GM18868 (cell line): ENCODE measurements at regions not wholly inside any gene's neighbourhood (a gene's known extent, or its start where the extent isn't known, plus 50 kb on each side); places are given as distances from the start of the nearest gene placed in this dataset.

Experiments used
- ATAC-seq: cut with Tn5 transposase; IDR thresholded peaks from one replicate; pipeline ENCODE4 v1.9.1; 2021; ENCODE audit warnings: mild to moderate bottlenecking, moderate library complexity; ENCODE audit not compliant: unreplicated experiment

DNA sequence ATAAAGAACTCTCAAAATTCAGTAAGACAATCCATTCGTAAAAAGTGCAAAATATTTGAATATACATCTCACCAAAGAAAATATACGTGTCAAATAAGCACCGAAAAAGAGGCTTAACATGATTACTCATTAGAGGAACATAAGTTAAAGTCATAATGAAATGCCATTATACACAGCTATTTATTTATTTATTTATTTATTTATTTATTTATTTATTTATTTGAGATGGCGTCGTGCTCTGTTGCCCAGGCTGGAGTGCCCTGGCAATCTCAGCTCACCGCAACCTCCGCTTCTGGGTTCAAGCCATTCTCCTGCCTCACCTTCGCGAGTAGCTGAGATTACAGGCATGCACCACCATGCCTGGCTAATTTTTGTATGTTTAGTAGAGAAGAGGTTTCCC is 203.6 kb upstream of the UBASH3B start:
- no peak for ATAC-seq

DNA sequence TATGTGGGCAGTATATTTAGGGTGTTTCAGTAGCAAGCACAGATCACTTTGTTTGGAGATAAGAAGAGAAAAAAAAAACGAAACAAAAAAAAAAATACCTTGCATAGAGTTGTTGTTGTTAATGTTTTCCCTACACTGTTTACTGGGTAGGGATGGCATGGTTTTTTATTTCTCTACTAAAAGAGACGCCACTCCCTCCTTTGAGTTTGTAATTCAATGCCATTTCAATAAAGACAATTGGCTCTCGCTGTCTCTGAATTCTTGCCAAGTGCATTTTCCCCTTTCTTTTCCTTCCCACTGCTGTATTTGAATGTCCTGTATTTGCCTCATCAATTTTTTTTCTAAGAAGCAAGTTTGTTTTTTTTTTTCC is 213.9 kb upstream of the UBASH3B start:
- no peak for ATAC-seq

DNA sequence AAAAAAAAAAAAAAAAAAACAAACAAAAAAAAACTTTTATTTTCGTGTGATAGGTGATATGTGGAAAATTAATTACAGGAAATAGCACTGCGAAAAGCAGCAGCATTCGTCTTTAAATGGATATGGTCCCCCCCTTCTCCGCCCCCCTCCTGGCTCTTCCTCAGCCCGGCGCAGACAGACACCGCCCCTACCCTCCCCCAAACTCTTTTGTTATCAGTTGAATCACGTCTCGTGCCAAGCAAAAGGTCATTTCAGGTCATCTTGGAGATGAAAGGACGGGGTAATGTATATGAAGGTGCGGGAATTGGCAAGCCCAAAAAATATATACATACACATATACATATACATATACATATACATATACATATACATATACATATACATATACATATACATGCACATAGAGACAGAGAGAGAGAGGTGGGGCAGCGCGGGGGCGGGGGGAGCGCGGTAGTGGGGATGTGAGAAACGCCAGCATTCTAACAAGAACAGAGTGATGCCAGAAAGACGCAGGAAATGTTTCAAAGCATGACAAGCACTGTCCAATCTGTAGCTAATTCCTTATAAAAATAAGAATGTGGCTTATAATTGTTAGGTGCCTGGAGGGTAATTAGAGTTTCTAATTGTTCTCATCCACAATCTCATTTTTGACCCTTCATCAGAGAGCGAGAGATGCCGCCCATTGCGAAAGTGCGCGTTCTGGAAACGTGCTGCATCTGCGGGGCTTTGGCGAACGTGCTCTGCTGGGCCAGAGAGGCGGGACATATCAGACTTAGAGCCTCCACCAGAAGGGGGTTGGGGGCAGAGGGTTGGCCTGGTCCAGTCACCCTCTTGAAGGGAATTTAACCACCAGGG is 214.5 kb upstream of the UBASH3B start:
- ATAC-seq: no peak

DNA sequence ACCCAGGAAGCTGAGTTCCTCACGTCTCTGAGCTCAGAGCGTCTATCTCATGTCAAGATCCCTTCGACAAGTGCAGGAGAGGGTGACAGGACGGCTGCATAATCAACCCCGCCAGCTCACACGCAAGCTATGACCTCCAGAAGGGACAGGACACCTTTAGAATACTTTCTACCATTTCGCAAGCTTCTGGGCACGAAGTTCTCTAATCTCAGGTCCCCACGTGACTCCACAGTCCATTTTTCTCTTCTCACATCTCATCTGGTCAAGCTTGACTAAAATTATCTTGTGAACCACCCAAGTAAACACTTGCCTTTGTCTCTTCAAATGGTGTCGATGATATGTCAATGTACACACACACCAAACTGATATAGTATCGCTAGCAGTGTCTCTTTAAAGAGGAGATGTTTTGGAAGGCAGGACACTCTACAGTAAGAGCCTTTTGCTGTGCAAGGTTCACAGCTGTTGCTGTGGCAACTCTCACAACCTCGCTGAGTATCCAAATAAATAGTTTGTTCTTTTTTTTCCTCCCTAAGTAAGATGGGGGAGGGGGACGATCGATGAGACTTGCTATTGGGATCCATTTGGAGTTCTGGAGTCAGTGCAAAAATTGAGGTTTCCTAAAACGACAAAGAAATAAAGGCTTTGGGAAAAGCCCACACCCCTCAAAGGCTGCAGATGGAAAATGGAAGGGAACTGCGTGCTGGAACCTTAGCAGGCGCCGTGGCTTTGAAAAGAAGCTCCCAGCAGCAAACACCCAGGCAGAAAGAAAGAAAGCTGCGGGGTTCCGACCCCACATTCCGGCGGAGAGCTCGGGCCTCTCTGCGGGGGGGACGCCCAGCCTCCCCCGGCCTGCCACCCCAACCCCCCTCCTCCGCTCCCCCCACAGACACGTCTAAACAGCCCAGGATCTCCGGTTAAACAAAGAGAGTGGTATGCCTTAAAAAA is 215.4 kb upstream of the UBASH3B start:
- no peak for ATAC-seq

DNA sequence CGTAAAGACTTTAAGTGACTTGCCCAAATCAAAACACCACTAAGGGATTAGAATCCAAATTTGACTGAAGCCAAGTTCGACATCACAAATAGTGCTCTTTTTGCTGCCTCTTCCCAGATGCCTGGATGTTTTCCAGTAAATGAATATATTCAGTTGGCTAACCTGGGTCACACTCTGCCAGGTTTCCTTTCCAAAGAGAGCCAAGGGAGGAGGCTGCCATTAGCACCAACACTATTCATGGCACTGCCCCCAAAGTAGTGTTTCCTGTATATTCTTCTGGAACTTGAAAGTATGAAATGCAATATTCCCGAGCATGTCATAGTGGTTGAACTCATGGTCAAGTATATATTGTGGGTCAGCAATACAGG is 219.3 kb upstream of the UBASH3B start:
- ATAC-seq: no peak

DNA sequence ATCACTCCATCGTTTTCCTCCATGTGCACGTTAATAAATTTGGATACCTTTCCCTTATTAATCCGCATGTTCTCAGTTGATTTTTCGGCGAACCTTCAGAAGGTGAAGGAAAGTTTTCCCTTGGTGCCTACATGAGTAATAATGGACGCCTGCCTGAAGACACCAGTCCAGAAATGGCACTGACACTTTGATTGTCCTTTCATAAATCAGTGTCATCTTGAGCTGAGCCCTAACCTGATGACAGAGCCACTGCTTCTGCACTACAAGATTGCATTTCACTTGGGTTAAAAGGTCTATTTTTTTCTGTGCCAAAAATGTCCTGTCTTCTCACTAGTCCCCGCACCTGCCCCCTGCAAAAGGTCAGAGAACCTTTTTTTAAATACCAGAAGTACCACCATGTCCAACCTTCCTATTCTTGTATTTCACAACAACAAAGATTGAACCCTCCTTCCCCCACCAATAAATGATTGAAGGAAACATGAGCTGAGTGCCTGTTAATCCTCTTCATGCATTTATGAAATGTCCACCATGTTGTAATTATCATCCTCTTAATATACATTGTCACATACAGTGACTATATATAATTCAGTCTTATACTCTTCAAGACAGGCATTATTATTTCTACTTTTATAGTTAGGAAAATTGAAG is 219.9 kb upstream of the UBASH3B start:
- ATAC-seq: no peak

DNA sequence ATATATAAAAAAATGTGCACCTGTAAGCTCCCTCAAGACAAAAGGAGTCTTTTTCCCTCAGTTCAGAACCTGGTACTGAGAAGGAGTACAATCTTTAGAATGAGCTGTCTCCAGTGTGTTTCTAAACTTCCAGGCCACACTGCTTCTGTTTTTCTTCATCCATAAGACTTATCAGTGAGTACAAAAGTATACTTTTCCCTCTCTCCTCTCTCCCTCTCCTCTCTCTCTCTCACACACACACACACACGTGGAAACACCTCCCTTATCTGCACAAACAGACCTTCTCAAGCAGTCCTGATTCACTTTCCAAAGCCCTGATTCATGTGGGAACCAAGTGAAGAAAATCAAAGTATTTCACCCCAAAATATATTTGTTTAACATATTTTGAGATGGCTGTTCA is 220.7 kb upstream of the UBASH3B start:
- no peak for ATAC-seq

DNA sequence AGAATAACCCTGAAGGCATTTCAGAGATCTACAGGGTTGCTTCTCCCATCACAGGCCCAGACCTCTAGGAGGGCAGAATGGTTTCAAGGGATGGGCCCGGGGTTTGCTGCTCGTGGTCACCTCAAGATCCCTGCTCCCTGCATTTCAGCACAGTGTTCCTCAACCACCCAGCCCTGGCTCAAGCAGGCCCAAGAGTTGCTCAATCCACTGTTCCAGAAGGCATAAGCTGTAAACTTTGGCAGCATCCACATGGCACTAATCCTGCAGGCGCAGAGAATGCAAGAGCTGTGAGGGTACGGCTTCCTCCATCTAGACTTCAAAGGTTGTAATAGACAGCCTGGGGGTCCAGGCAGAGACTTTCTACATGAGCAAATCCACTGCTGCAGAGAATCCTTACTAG is 225.0 kb upstream of the UBASH3B start:
- no peak for ATAC-seq

DNA sequence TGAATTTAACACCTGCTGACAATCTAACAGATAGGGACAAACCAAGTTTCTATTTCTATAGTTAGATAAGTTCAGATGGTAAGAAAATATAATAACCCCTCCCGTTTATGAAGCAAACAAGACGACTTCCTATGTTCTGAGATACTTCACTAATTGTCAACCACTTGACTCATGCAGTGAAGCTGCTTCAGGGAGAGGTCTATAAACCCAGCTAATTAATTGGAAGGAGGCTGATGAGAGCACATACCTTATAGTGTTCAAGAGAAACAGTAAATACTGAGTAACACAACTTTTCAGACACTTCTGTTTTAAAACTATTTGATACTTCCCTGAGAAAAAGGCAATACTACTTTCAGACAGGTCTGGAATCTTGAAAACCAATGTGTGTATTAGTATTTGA is 229.4 kb upstream of the UBASH3B start:
- no peak for ATAC-seq

DNA sequence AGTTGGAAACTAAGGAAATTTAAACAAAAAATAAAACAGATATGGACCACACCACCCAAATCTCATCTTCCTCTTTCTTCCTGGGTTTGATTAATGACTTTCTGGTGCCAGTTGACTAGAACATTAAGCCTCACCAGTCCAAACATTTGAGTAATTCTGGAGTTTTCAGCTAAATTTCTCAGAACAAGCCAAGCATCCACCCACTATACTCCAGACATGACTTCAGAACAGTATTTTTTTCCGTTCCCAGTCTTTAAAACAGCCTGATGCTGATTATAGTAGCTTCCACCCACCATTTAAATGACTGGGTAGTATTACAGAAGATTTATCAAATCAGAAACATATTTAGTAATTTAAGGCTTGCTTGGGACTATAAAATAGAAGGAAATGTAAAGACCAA is 230.9 kb upstream of the UBASH3B start:
- no peak for ATAC-seq

DNA sequence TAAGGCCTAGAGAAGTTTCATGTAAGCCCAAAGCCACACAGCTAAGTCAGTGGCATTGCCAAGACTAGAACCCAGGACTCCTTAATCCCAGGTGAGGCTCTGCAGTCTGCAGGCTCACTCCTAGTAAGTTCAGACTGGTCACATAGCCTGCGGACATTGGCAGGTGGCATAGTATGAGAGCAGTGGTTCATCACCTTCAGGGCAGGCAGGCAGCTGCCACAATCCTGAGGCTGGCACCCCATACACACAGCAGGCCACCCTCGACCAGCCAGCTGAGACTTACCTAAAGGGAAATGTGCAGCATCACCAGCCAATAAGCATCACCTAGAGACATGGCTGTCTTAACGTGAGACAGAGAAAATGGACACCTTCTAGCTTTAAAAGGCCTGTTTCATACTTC is 231.6 kb upstream of the UBASH3B start:
- no peak for ATAC-seq

DNA sequence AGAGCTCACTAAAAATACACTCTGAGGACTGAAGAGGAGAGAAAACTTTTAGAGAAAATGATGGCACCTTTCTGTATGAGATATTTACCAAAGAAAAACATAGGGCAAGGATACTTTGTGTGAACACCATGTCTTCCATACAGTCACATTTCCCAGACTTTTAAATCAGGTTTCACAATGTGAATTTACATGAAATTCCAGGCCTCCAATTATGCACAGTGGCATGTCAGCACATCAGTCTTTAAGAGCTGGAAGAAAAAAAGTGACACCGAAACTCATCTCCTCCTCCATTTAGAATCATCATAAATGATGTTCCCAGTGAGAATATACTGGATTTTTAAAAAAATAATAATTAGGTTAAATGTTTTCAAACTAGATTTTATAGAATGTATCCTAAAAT is 232.2 kb upstream of the UBASH3B start:
- ATAC-seq: no peak

DNA sequence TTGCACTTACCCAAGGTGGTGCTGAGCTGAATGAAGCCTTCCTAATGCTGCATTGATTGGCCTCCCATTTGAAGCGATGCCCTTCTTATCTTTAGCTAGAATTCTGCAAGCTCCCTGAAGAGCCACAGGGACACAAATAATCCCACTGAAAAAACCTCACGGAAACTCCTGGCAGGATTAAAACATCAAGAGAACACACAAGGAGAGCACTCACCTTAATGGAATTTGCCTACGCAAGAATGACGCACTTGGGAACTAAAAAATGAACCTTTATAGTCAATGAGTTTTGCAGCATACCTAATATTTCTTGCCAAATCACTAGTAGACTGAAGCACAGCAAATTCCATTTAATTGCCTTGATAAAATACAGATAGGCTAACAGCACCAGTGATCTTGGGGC is 232.8 kb upstream of the UBASH3B start:
- ATAC-seq: no peak

DNA sequence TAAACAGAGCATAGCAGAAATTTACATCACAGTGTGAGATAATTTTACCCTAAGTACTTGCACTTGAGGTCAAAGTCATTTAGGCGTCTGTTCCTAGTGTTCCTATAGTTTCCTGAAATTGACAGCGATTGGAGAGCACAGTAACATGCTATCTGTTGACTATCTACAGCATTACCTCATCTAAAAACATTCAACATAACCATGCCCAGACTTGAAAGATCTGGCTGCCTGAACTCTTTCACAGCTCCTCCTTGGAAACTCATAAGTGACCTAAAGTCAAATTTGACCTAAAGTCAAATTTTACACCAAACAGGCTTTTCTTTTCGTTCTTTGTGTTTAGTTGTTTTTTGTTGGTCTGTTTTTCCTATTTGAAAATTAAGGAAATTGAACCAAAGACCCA is 233.8 kb upstream of the UBASH3B start:
- ATAC-seq: no peak

DNA sequence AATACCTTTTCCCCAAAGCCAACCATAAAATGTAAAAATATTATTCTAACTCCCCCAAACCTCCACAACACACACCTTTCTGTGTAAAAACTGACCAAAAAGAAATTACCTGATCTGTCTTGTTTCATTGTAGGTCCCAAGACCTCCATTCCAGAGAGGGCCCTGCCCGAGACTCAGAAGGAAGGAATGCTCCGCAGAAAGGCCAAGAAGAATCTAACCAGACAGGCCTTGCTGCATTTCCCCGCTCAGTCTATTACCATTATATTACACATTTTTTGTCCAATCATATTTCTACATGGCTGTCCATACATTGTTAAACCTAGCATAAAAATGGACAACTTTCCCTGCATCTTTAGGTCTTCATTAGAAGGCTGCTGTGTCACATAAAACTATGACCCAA is 237.5 kb upstream of the UBASH3B start:
- no peak for ATAC-seq

DNA sequence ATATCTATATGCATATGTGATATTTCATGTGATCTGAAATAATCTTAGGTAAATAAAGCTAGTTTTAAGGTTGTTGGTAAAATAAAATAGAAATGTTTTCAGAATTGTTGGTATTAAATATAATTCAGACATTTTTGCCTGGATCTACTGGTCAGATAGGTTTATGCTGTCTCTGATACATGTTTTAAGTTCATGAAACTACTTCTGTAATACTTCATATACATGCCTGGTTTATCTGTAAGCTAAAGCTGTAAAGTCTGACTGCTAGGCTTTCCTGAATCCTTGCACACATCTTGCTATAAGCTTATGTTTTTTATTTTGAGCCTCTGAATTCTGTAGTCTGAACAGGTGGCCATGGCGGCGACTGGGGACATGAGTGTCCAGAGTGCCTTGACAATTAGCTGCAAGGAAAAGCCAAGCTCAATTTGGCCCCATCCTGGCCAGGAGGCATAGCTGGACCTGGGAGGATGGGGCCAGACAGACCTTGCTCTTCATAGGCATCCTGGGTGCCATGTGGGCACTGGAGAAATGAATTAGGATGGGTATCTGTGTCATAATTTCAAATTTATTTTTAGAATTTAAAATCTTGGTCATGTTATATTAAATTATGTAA is 241.0 kb upstream of the UBASH3B start:
- ATAC-seq: no peak

DNA sequence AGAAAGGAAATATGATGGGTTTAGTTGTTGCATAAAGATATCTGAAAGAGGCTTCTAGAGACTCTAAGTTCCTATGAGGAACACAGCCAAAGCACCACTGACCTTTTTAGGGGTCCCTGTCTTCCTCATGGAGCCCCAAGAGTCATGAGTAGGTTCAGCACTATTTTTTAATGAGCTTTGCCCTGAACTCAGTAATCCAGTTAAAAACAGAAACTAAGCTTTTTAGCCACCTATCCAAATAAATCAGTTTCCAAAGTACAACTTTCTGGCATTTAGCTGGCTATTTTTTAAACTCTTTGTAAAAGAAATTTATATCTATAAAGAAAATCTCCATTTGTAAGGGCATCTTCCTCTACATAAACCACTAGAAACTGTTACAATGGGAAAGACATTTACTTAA is 241.8 kb upstream of the UBASH3B start:
- no peak for ATAC-seq

DNA sequence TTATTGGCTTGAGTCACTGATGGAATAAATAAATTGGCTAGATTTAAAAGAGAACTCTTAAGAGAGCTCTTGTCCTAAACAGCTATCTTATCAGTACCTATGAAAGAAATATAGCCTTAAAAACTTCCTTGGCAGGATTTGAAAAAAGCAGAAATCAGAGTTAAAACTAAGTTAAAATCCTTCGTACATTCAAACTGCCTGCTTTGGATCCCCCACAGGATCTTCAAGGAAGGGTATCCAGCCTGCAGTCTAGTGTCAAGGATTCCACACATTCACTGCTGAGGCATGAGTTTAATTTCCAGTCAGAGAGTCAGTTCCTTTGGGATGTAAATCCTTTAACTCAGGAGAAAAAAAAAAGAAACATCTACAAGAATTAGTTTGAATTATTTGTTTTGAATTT is 242.9 kb upstream of the UBASH3B start:
- no peak for ATAC-seq

DNA sequence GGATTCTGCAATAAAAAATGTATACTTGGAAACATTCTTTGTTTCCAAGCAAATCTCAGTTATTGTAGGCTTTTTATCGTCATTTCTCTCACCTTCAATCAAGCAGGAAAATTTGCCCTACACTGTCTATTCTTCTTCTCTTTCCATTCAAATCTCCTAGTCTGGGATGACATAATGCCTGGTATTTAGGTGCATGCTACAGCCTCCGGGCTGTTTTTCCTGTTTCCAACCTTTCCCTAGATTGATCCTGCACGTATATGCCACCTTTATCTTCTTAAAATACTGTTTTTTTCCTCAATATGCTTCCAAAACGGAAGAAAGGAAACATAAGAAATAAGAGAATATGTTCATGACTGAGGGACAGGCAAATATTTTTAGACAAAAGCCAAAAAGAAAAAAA is 249.1 kb upstream of the UBASH3B start:
- ATAC-seq: no peak

DNA sequence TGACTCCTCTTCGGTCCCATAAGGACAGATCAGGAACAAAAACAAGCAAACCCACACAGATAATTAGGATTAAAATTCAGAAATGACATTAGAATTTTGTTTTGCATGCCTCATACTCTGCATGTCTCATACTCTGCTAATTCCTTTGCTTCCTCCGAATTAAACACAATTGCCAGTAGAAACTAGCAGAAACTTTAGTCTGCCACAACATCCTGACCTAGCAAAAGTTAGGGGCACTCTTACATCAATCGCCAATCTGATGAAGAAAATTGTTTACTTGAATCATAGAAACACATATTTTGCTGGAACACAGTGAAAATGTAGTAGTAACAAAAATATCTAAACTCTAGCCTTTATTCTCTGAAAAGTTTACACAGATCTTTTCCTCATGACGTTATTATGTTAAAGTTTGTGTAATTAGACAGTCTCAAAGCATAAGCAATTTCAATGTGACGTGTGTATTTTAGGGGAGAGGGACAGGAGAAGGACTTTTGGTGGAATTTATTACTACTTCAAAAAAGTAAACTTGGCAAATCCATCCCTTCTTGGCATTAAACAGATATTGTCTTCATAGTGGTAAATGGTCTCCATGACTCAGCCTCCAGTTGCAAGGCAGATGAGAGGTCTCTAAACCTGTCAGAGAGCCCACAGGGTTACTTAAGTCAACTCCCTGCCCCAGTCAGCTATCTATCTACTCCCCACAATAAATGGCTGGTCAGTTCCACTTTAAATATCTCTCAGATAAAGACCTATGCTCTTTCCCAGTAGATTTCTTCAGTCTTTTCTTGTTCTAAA is 249.8 kb upstream of the UBASH3B start:
- no peak for ATAC-seq
